Ectodermal cell (in vitro differentiated cells): ENCODE measurements at regions not wholly inside any gene's neighbourhood (a gene's known extent, or its start where the extent isn't known, plus 50 kb on each side); places are given as distances from the start of the nearest gene placed in this dataset.

Experiments used
- H3K27ac ChIP-seq: 2 replicates; pipeline ENCODE4 v1.7.0; 2013; ENCODE audit warnings: mild to moderate bottlenecking, low read depth, low read length; ENCODE audit not compliant: insufficient read depth, poor library complexity, severe bottlenecking
- H3K27me3 ChIP-seq: 2 replicates; pipeline ENCODE4 v1.7.0; 2013; ENCODE audit warnings: mild to moderate bottlenecking, low read length; ENCODE audit not compliant: insufficient read depth, control insufficient read depth, poor library complexity, severe bottlenecking
- H3K36me3 ChIP-seq: one replicate; pipeline ENCODE4 v1.7.0; 2013; ENCODE audit warnings: low read length; ENCODE audit not compliant: control insufficient read depth, insufficient read depth
- H3K4me1 ChIP-seq: one replicate; pipeline ENCODE4 v1.7.0; 2013; ENCODE audit warnings: low read length; ENCODE audit not compliant: control insufficient read depth, insufficient read depth
- H3K4me3 ChIP-seq: 2 replicates; pipeline ENCODE4 v1.7.0; 2013; ENCODE audit warnings: low read depth, low read length, control low read depth; ENCODE audit not compliant: insufficient read depth
- H3K9me3 ChIP-seq: 2 replicates; pipeline ENCODE4 v1.7.0; 2013; ENCODE audit warnings: mild to moderate bottlenecking, low read length, moderate library complexity; ENCODE audit not compliant: control insufficient read depth
- WGBS, 2 experiments: methylation state at CpG; one replicate each; pipeline ENCODE4 v1.1.7; 2013; ENCODE audit warnings: missing lambda C conversion rate in 2 of 2; 5-methylcytosine and 5-hydroxymethylcytosine counted together

DNA sequence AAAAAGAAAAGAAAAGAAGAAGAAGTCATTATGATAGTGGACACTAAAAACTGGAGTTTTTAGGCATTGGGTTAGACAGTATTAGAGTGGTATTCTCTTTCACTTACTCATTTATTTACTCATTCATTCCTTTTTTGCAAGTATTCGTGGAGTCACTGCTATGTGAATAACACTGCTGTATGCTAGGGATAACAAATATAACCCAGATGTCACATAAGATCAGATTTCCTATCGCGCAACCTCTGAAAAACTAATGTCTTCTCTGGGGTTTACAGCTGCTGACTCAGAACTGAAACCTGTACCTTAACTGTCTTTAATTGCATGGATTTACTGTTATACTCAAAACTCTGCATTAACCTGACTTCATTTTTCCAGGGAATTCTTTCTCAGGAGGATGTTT, 353.7 kb downstream of the LRIG3 start:
- 92 to 96% methylated on average over 3 of the region's 3 CpGs for WGBS, 2 experiments
- no peak overlapping the region for H3K27ac ChIP-seq
- H3K36me3 ChIP-seq = no peaks in the 10 kb centered on the region
- no peak overlapping the region for H3K4me3 ChIP-seq
- H3K27me3 ChIP-seq = no peaks in the 10 kb centered on the region
- no peaks in the 10 kb centered on the region for H3K4me1 ChIP-seq
- H3K9me3 ChIP-seq = no peaks in the 10 kb centered on the region

DNA sequence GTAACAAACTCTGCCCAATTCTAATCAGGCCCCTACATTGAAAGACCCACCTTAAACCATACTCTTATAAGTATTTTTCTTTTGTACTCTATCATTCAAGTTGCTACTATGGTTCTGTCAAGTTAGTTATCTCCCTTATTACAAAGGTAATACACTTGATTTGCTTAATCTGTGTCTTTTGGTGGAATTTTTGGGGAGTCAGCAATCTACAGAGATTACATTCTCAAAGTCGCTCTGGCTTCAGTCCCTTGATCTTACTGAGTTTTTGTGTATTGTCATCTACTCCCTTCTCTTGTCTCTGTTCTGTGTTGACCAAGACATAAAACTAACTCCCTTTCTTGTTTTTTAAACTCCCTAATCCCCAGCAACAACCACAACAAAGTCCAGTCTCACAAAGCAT, 353.1 kb downstream of the LRIG3 start:
- H3K27ac ChIP-seq = no peak overlapping the region
- no peak overlapping the region for H3K4me3 ChIP-seq
- no peaks in the 10 kb centered on the region for H3K9me3 ChIP-seq
- H3K36me3 ChIP-seq = no peaks in the 10 kb centered on the region
- no peaks in the 10 kb centered on the region for H3K4me1 ChIP-seq
- whole genome bisulfite sequencing, 2 experiments = 91 to 96% methylated on average over 1 of the region's 1 CpG
- no peaks in the 10 kb centered on the region for H3K27me3 ChIP-seq

GRCh38 chr12:58570411-58570810, 349.9 kb downstream of the LRIG3 start:
- WGBS, 2 experiments = 100% methylated on average over 1 of the region's 1 CpG
- no peaks in the 10 kb centered on the region for H3K36me3 ChIP-seq
- H3K27ac ChIP-seq = no peak overlapping the region

DNA sequence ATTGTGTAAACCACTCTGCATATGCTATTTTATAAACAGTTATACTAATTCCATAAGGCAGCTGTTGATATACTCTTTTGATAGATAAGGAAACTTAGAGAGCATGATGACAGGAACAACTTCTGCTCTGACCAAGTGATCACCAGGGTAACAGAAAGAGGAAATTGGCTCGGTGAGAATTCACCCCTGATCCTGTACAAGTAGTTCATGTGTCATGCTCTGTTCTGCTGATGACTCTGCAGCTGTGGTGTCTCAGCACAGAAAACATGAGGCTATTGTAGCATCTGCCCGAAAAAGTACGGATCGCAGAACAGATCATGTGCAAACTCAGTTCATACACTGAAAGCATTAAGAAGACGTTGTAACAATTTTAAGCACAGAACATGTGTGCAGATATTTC, 345.0 kb downstream of the LRIG3 start:
- 89 to 91% methylated on average over 5 of the region's 5 CpGs for WGBS, 2 experiments
- H3K4me3 ChIP-seq = no peak overlapping the region

More at GRCh38 chr12:58570411-58570810, 349.9 kb downstream of the LRIG3 start:
- no peak overlapping the region for H3K4me3 ChIP-seq
- no peaks in the 10 kb centered on the region for H3K27me3 ChIP-seq
- no peaks in the 10 kb centered on the region for H3K9me3 ChIP-seq
- H3K4me1 ChIP-seq = no peaks in the 10 kb centered on the region

GRCh38 chr12:58576081-58576480, 344.2 kb downstream of the LRIG3 start:
- no peak overlapping the region for H3K4me3 ChIP-seq
- no peak overlapping the region for H3K27ac ChIP-seq
- whole genome bisulfite sequencing, 2 experiments = 91 to 96% methylated on average over 5 of the region's 5 CpGs
- H3K27me3 ChIP-seq = no peaks in the 10 kb centered on the region
- H3K36me3 ChIP-seq = no peaks in the 10 kb centered on the region
- no peaks in the 10 kb centered on the region for H3K4me1 ChIP-seq
- no peaks in the 10 kb centered on the region for H3K9me3 ChIP-seq

More for the DNA sequence above, 345.0 kb downstream of the LRIG3 start:
- Histone ChIP-seq H3K27me3 (no peaks in the 10 kb centered on the region), H3K27ac (no peak overlapping the region), H3K4me1 (no peaks in the 10 kb centered on the region), H3K36me3 (no peaks in the 10 kb centered on the region), H3K9me3 (no peaks in the 10 kb centered on the region)

DNA sequence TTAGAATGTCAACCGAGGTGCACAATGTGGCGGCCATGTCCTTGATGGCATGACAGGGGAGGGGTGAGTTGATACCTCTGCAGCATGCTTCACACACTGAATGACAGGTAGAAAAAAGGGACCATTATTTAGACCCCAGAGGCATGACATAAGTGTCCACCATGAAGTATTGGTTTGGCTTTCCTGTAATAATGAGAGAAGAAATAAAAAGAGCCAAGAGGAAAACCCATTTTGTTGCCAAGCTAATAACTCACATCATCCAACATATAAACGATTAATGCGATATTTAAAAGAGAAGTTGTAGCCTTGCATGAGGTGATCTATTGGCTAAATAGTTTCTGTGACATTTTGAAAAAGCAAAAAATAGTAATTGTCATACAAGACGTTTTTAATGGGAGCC, 343.4 kb downstream of the LRIG3 start:
- H3K4me3 ChIP-seq = no peak overlapping the region
- no peak overlapping the region for H3K27ac ChIP-seq
- WGBS, 2 experiments = 92 to 96% methylated on average over 5 of the region's 5 CpGs
- no peaks in the 10 kb centered on the region for H3K9me3 ChIP-seq
- H3K4me1 ChIP-seq = no peaks in the 10 kb centered on the region
- no peaks in the 10 kb centered on the region for H3K27me3 ChIP-seq
- no peaks in the 10 kb centered on the region for H3K36me3 ChIP-seq

DNA sequence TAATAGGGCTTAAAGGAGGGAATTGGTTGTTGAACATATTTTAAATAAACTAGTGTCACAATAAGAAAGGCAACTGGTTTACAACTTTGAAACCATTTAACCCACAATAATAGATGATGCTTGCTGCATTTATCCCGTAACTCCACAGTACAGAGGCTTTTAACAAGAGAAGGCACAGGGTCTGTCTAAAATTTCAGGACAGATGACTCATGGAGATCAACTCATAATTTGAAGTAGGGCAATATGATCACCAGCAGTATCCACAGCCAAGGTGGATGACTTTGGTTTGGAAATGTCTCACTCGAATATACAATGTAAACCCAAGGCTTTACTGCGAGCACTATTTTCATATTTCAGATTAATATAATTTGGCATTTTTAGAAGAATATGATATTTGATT, 340.2 kb downstream of the LRIG3 start:
- Histone ChIP-seq H3K36me3 (no peaks in the 10 kb centered on the region), H3K27ac (no peak overlapping the region), H3K4me3 (no peak overlapping the region), H3K9me3 (no peaks in the 10 kb centered on the region), H3K27me3 (no peaks in the 10 kb centered on the region), H3K4me1 (no peaks in the 10 kb centered on the region)
- 97 to 99% methylated on average over 2 to 3 of the region's 3 CpGs for WGBS, 2 experiments

- no peaks in the 10 kb centered on the region for H3K9me3 ChIP-seq
- no peak overlapping the region for H3K27ac ChIP-seq
- H3K27me3 ChIP-seq = no peaks in the 10 kb centered on the region
- H3K4me3 ChIP-seq = no peak overlapping the region
- H3K4me1 ChIP-seq = no peaks in the 10 kb centered on the region
- H3K36me3 ChIP-seq = no peaks in the 10 kb centered on the region
- WGBS, 2 experiments = 60 to 73% methylated on average over 2 of the region's 2 CpGs
These were observed 336.8 kb downstream of the LRIG3 start for GRCh38 chr12:58583529-58583928.

DNA sequence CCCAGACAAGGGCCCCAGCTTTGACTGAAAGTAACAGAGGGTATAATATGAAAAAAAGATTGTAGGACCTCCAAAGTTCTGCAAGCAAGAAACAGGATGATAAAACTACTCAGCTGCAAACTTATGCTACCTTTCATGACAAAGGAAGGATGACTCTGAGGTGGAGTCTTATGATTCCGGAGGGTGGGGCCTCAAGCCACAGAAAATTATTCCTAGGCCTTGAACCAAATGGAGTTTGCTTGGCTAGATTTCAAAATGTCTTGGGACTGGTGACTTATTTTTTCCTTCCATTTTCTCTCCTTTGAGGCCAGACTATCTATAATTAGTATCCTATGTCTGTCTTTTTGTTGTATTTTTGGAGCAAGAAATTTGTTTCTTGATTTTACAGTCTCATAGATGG, 336.4 kb downstream of the LRIG3 start:
- H3K9me3 ChIP-seq = no peaks in the 10 kb centered on the region
- H3K4me3 ChIP-seq = no peak overlapping the region
- H3K4me1 ChIP-seq = no peaks in the 10 kb centered on the region
- H3K27me3 ChIP-seq = no peaks in the 10 kb centered on the region
- no peak overlapping the region for H3K27ac ChIP-seq
- WGBS, 2 experiments = 97 to 100% methylated on average over 1 of the region's 1 CpG
- H3K36me3 ChIP-seq = no peaks in the 10 kb centered on the region

GRCh38 chr12:58584880-58585279, 335.4 kb downstream of the LRIG3 start:
- 96 to 100% methylated on average over 2 of the region's 2 CpGs for WGBS, 2 experiments
- H3K9me3 ChIP-seq = no peaks in the 10 kb centered on the region
- H3K36me3 ChIP-seq = no peaks in the 10 kb centered on the region
- H3K4me1 ChIP-seq = no peaks in the 10 kb centered on the region
- no peak overlapping the region for H3K27ac ChIP-seq
- H3K4me3 ChIP-seq = no peak overlapping the region
- no peaks in the 10 kb centered on the region for H3K27me3 ChIP-seq

DNA sequence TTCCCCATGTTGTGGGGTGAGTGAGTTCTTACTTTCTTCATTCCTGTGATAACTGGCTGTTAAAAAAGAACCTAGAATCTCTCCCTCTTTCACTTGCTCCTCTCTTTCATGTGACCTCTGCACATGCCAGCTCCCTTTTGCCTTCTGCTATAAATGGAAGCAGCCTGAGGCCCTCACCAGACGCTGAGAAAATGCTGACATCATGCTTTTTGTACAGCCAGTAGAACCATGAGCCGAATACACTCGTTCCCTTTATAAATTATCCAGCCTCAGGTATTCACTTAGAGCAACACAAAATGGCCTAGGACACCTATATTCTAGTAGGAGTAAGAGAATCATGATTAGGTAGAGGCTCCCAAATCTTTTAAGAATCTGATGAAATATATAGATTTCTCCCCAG, 333.5 kb downstream of the LRIG3 start:
- no peak overlapping the region for H3K4me3 ChIP-seq
- H3K9me3 ChIP-seq = no peaks in the 10 kb centered on the region
- H3K36me3 ChIP-seq = no peaks in the 10 kb centered on the region
- 76 to 88% methylated on average over 3 of the region's 3 CpGs for WGBS, 2 experiments
- no peaks in the 10 kb centered on the region for H3K27me3 ChIP-seq
- H3K27ac ChIP-seq = no peak overlapping the region
- H3K4me1 ChIP-seq = no peaks in the 10 kb centered on the region
